DOHH2 (cell line): ENCODE measurements at regions not wholly inside any gene's neighbourhood (a gene's known extent, or its start where the extent isn't known, plus 50 kb on each side); places are given as distances from the start of the nearest gene placed in this dataset.
"Not testable (repeated sequence)": the region's sequence is repeated elsewhere in the genome, so short reads cannot be mapped to it uniquely, and the experiment has no call there.

Experiments
- H3F3A ChIP-seq: fragments of 200-600 bp; sonication (generic), shearing (Covaris generic); 2 replicates; pipeline ENCODE4 v1.6.0; 2016; ENCODE audit warnings: antibody characterized with exemption, mild to moderate bottlenecking; ENCODE audit not compliant: control insufficient read depth, insufficient read depth
- H3K27ac ChIP-seq: fragments of 200-600 bp; sonication (generic); 2 replicates; pipeline ENCODE4 v1.5.1; 2014; ENCODE audit warnings: low read depth, mild to moderate bottlenecking, low read length, moderate library complexity
- H3K27me3 ChIP-seq: fragments of 200-600 bp; sonication (generic); 2 replicates; pipeline ENCODE4 v1.6.1; 2014; ENCODE audit warnings: mild to moderate bottlenecking, low read length, mixed read lengths; ENCODE audit not compliant: control insufficient read depth
- H3K36me3 ChIP-seq: fragments of 200-600 bp; sonication (generic); 2 replicates; pipeline ENCODE4 v1.6.1; 2014; ENCODE audit warnings: mild to moderate bottlenecking, low read length, moderate library complexity, mixed read lengths; ENCODE audit not compliant: control insufficient read depth
- H3K4me1 ChIP-seq: fragments of 200-600 bp; sonication (generic); 2 replicates; pipeline ENCODE4 v1.6.1; 2014; ENCODE audit warnings: mild to moderate bottlenecking, low read length, mixed read lengths; ENCODE audit not compliant: control insufficient read depth
- H3K4me2 ChIP-seq: fragments of 200-600 bp; sonication (generic); 2 replicates; pipeline ENCODE4 v1.6.0; 2014; ENCODE audit warnings: mild to moderate bottlenecking, low read length, moderate library complexity
- H3K4me3 ChIP-seq: fragments of 200-600 bp; sonication (generic); 2 replicates; pipeline ENCODE4 v1.5.1; 2014; ENCODE audit warnings: mild to moderate bottlenecking, low read length, mixed read lengths
- H3K79me2 ChIP-seq: fragments of 200-600 bp; sonication (generic); 2 replicates; pipeline ENCODE4 v1.6.1; 2014; ENCODE audit warnings: mild to moderate bottlenecking, low read length, mixed read lengths; ENCODE audit not compliant: control insufficient read depth
- H3K9me2 ChIP-seq: fragments of 200-600 bp; sonication (generic); replicated peaks from 2 replicates; pipeline ENCODE4 v1.6.1; 2014; ENCODE audit warnings: mild to moderate bottlenecking, low read length, mixed read lengths; ENCODE audit not compliant: control insufficient read depth
- H3K9me3 ChIP-seq: fragments of 200-600 bp; sonication (generic); 2 replicates; pipeline ENCODE4 v1.6.1; 2014; ENCODE audit warnings: antibody characterized with exemption, low read length, mixed read lengths; ENCODE audit not compliant: control insufficient read depth, insufficient read depth
- H4K20me1 ChIP-seq: fragments of 200-600 bp; sonication (generic); 2 replicates; pipeline ENCODE4 v1.6.0; 2014; ENCODE audit warnings: low read depth, mild to moderate bottlenecking, antibody characterized with exemption, low read length, moderate library complexity; ENCODE audit not compliant: control insufficient read depth, insufficient read depth
- EZH2phosphoT487 ChIP-seq: fragments of 200-600 bp; sonication (generic); IDR thresholded peaks from 2 replicates; pipeline ENCODE4 v1.6.1; 2017; ENCODE audit warnings: borderline replicate concordance, mild to moderate bottlenecking, antibody characterized with exemption, low read length, moderate library complexity, mixed read lengths
- TF ChIP-seq, protein P1 (sequence below): fragments of 200-600 bp; sonication (generic); IDR thresholded peaks from one replicate; pipeline ENCODE4 v1.5.1; 2014; ENCODE audit warnings: antibody characterized with exemption, mild to moderate bottlenecking, low read depth, low read length; ENCODE audit not compliant: poor library complexity, severe bottlenecking

- H3K9me2 ChIP-seq = no peaks in the 10 kb centered on the region
- no peaks in the 10 kb centered on the region for H3K79me2 ChIP-seq
- no peaks in the 10 kb centered on the region for H4K20me1 ChIP-seq
- no peaks in the 10 kb centered on the region for H3K36me3 ChIP-seq
- no peak overlapping the region for H3K4me3 ChIP-seq
- H3K27ac ChIP-seq = no peak overlapping the region
- H3K9me3 ChIP-seq = no peaks in the 10 kb centered on the region
- no peaks in the 10 kb centered on the region for H3F3A ChIP-seq
- H3K4me1 ChIP-seq = peaks cover 8% of the 10 kb centered on the region; the same call in 1 of the 2 replicates
- H3K4me2 ChIP-seq = no peak overlapping the region
- TF ChIP-seq, protein P1, sequence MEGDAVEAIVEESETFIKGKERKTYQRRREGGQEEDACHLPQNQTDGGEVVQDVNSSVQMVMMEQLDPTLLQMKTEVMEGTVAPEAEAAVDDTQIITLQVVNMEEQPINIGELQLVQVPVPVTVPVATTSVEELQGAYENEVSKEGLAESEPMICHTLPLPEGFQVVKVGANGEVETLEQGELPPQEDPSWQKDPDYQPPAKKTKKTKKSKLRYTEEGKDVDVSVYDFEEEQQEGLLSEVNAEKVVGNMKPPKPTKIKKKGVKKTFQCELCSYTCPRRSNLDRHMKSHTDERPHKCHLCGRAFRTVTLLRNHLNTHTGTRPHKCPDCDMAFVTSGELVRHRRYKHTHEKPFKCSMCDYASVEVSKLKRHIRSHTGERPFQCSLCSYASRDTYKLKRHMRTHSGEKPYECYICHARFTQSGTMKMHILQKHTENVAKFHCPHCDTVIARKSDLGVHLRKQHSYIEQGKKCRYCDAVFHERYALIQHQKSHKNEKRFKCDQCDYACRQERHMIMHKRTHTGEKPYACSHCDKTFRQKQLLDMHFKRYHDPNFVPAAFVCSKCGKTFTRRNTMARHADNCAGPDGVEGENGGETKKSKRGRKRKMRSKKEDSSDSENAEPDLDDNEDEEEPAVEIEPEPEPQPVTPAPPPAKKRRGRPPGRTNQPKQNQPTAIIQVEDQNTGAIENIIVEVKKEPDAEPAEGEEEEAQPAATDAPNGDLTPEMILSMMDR = no peak
- TF ChIP-seq EZH2phosphoT487 = no peak
- no peaks in the 10 kb centered on the region for H3K27me3 ChIP-seq
Measured at GRCh38 chr4:54840430-54840829, 182.7 kb downstream of the KIT start.

DNA sequence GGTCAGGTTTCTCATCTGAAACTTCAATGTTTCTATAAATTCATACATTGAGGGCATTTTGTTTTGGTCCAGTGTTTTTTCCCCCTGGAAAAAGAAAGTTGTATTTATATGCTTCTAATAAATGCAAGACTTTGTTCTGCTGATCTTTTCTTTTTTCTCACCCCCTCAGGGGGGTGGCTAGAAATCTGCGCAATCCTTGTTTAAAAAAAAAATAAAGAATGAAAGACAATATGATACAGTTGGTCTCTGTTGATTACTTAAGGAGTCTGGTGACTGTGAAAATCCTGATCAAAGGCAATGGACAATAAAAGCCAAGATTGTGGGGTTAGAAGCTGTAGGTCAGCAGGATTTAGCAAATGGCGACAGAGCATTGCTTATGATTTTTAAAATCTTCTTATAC, 180.5 kb downstream of the KIT start:
- H3K27me3 ChIP-seq = no peaks in the 10 kb centered on the region
- no peaks in the 10 kb centered on the region for H3K9me3 ChIP-seq
- no peaks in the 10 kb centered on the region for H3K9me2 ChIP-seq
- H3K4me3 ChIP-seq = no peak overlapping the region
- H3K4me2 ChIP-seq = no peak overlapping the region
- H3K79me2 ChIP-seq = no peaks in the 10 kb centered on the region
- H3K27ac ChIP-seq = no peak overlapping the region
- TF ChIP-seq EZH2phosphoT487 = no peak
- TF ChIP-seq, protein P1 = no peak
- no peaks in the 10 kb centered on the region for H3K36me3 ChIP-seq
- H3K4me1 ChIP-seq = no peaks in the 10 kb centered on the region
- no peaks in the 10 kb centered on the region for H3F3A ChIP-seq
- H4K20me1 ChIP-seq = no peaks in the 10 kb centered on the region

GRCh38 chr4:54837576-54838140, 179.9 kb downstream of the KIT start:
- H3F3A ChIP-seq = no peaks in the 10 kb centered on the region

DNA sequence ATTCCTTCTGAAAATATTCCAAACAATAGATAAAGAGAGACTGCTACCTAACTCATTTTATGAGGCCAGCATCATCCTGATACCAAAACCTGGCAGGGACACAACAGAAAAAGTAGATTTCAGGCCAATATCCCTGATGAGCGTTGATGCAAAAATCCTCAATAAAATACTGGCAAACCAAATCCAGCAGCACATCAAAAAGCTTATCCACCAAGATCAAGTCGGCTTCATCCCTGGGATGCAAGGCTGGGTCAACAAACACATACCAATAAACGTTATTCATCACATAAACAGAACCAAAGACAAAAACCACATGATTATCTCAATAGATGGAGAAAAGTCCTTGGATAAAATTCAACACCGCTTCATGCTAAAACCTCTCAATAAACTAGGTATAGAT, 170.6 kb downstream of the KIT start:
- H3K9me3 ChIP-seq, H3K4me1 ChIP-seq, H3K9me2 ChIP-seq, H3F3A ChIP-seq, H4K20me1 ChIP-seq, H3K27ac ChIP-seq, H3K36me3 ChIP-seq, H3K27me3 ChIP-seq, H3K4me2 ChIP-seq, H3K4me3 ChIP-seq, H3K79me2 ChIP-seq: not testable (repeated sequence)

More at GRCh38 chr4:54837576-54838140, 179.9 kb downstream of the KIT start:
- H3K4me1 ChIP-seq = no peaks in the 10 kb centered on the region
- H3K9me3 ChIP-seq = no peaks in the 10 kb centered on the region
- H3K27me3 ChIP-seq = no peaks in the 10 kb centered on the region
- no peak overlapping the region for H3K4me2 ChIP-seq
- H3K36me3 ChIP-seq = no peaks in the 10 kb centered on the region
- no peak overlapping the region for H3K27ac ChIP-seq
- H3K9me2 ChIP-seq = no peaks in the 10 kb centered on the region
- no peak for TF ChIP-seq EZH2phosphoT487
- TF ChIP-seq, protein P1 = no peak
- no peaks in the 10 kb centered on the region for H3K79me2 ChIP-seq
- H4K20me1 ChIP-seq = no peaks in the 10 kb centered on the region
- H3K4me3 ChIP-seq = no peak overlapping the region
